Liver (tissue), 8 donors: ENCODE measurements at regions not wholly inside any gene's neighbourhood (a gene's known extent, or its start where the extent isn't known, plus 50 kb on each side); places are given as distances from the start of the nearest gene placed in this dataset.
A peak's percentile ranks its signal among the peaks of the same experiment; 100 is the strongest.
"Not testable (repeated sequence)": the region's sequence is repeated elsewhere in the genome, so short reads cannot be mapped to it uniquely, and the experiment has no call there.

Experiments
- DNase-seq: peaks from one replicate; pipeline ENCODE4 v3.0.0-alpha.2; 2017; ENCODE audit warnings: low spot score
- H3K27ac ChIP-seq, 2 donors: one replicate each; pipeline ENCODE4 v1.7.0; 2013; ENCODE audit warnings: inconsistent platforms in 2 of 2, low read length in 2 of 2, control low read depth in 1 of 2, low read depth in 1 of 2, mild to moderate bottlenecking in 1 of 2
- H3K27me3 ChIP-seq, 4 donors: one replicate each; pipeline versions ENCODE4 v1.6.1 to v1.7.0; 2013; ENCODE audit warnings: low read length in 3 of 4, inconsistent platforms in 1 of 4, mild to moderate bottlenecking in 1 of 4, moderate library complexity in 1 of 4; ENCODE audit not compliant: control insufficient read depth in 4 of 4, insufficient read depth in 4 of 4
- H3K36me3 ChIP-seq, 4 donors: one replicate each; pipeline versions ENCODE4 v1.6.1 to v1.7.0; 2013; ENCODE audit warnings: low read length in 3 of 4, mild to moderate bottlenecking in 3 of 4, low read depth in 1 of 4, moderate library complexity in 1 of 4; ENCODE audit not compliant: control insufficient read depth in 4 of 4, insufficient read depth in 3 of 4
- H3K4me1 ChIP-seq, 4 donors: one replicate each; pipeline versions ENCODE4 v1.6.1 to v1.7.0; 2013; ENCODE audit warnings: low read length in 3 of 4, mild to moderate bottlenecking in 3 of 4, moderate library complexity in 1 of 4; ENCODE audit not compliant: control insufficient read depth in 4 of 4, insufficient read depth in 4 of 4
- H3K4me3 ChIP-seq, 3 donors: one replicate each; pipeline versions ENCODE4 v1.6.1 to v1.7.0; 2013; ENCODE audit warnings: low read length in 3 of 3, control low read depth in 1 of 3, low read depth in 1 of 3, mild to moderate bottlenecking in 1 of 3
- H3K9ac ChIP-seq, 2 donors: one replicate each; pipeline ENCODE4 v1.7.0; 2013; ENCODE audit warnings: low read length in 2 of 2, mild to moderate bottlenecking in 2 of 2, moderate library complexity in 2 of 2, control low read depth in 1 of 2, low read depth in 1 of 2
- H3K9me3 ChIP-seq, 4 donors: one replicate each; pipeline versions ENCODE4 v1.6.1 to v1.7.0; 2013; ENCODE audit warnings: low read length in 3 of 4; ENCODE audit not compliant: control insufficient read depth in 4 of 4
- EGR1 ChIP-seq, 2 donors: IDR thresholded peaks; 2 replicates each; pipeline ENCODE4 v1.6.1; 2016 to 2018; ENCODE audit warnings: antibody characterized with exemption in 2 of 2, low read depth in 2 of 2
- FOXA1 ChIP-seq: IDR thresholded peaks from 2 replicates; pipeline ENCODE4 v1.6.1; 2016; ENCODE audit warnings: antibody characterized with exemption
- HNF4G ChIP-seq: IDR thresholded peaks from 2 replicates; pipeline ENCODE4 v1.6.1; 2016; ENCODE audit warnings: antibody characterized with exemption
- JUND ChIP-seq, 2 donors: IDR thresholded peaks; 2 replicates each; pipeline ENCODE4 v1.6.1; 2016; ENCODE audit warnings: antibody characterized with exemption in 2 of 2
- RXRA ChIP-seq, 2 donors: IDR thresholded peaks; 2 replicates each; pipeline ENCODE4 v1.6.1; 2017 to 2018; ENCODE audit warnings: antibody characterized with exemption in 2 of 2, mild to moderate bottlenecking in 1 of 2
- SP1 ChIP-seq: IDR thresholded peaks from 2 replicates; pipeline ENCODE4 v1.6.1; 2018; ENCODE audit warnings: antibody characterized with exemption, mild to moderate bottlenecking
- YY1 ChIP-seq: IDR thresholded peaks from 2 replicates; pipeline ENCODE4 v1.6.1; 2016; ENCODE audit warnings: antibody characterized with exemption, mild to moderate bottlenecking
- WGBS: extraction: QIAGEN DNeasy Blood & Tissue Kit; methylation state at CpG from one replicate; pipeline ENCODE4 v1.1.7; 2013; 5-methylcytosine and 5-hydroxymethylcytosine counted together
- TF ChIP-seq, protein P1 (sequence below): IDR thresholded peaks from 2 replicates; pipeline ENCODE4 v1.6.1; 2016; ENCODE audit warnings: antibody characterized with exemption
- TF ChIP-seq, protein P2 (sequence below): fragments of 150-350 bp; IDR thresholded peaks from 2 replicates; pipeline ENCODE4 v1.5.1; 2017; ENCODE audit warnings: improper control_type of control experiment, low read depth, low read length; ENCODE audit not compliant: missing input control
- TF ChIP-seq, protein P3 (sequence below): IDR thresholded peaks from 2 replicates; pipeline ENCODE4 v1.6.1; 2016; ENCODE audit warnings: antibody characterized with exemption
- TF ChIP-seq, protein P4 (sequence below): IDR thresholded peaks from 2 replicates; pipeline ENCODE4 v1.6.1; 2016; ENCODE audit warnings: antibody characterized with exemption
- donor health status: healthy.
- donor health status: healthy.
- donor health status: healthy.
- donor health status: healthy.
- donor health status: healthy.

GRCh38 chr10:113488186-113488585 is 64.7 kb upstream of the HABP2 start:
- no peaks in the 10 kb centered on the region for H3K9me3 ChIP-seq
- no peak for DNase-seq
- no peak overlapping the region for H3K9ac ChIP-seq
- no peaks in the 10 kb centered on the region for H3K4me1 ChIP-seq
- TF ChIP-seq, protein P1, sequence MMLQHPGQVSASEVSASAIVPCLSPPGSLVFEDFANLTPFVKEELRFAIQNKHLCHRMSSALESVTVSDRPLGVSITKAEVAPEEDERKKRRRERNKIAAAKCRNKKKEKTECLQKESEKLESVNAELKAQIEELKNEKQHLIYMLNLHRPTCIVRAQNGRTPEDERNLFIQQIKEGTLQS = no peak
- TF ChIP-seq RXRA (IDR thresholded peaks at IDR 0.05) (no peak), FOXA1 (no peak), YY1 (no peak), EGR1 (IDR thresholded peaks at IDR 0.05; ENCODE audit: low read depth in 2 of 2) (no peak)
- TF ChIP-seq, protein P2, sequence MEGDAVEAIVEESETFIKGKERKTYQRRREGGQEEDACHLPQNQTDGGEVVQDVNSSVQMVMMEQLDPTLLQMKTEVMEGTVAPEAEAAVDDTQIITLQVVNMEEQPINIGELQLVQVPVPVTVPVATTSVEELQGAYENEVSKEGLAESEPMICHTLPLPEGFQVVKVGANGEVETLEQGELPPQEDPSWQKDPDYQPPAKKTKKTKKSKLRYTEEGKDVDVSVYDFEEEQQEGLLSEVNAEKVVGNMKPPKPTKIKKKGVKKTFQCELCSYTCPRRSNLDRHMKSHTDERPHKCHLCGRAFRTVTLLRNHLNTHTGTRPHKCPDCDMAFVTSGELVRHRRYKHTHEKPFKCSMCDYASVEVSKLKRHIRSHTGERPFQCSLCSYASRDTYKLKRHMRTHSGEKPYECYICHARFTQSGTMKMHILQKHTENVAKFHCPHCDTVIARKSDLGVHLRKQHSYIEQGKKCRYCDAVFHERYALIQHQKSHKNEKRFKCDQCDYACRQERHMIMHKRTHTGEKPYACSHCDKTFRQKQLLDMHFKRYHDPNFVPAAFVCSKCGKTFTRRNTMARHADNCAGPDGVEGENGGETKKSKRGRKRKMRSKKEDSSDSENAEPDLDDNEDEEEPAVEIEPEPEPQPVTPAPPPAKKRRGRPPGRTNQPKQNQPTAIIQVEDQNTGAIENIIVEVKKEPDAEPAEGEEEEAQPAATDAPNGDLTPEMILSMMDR = no peak
- no peaks in the 10 kb centered on the region for H3K27me3 ChIP-seq
- H3K4me3 ChIP-seq = no peak overlapping the region
- H3K36me3 ChIP-seq = no peaks in the 10 kb centered on the region
- H3K27ac ChIP-seq = no peak overlapping the region

DNA sequence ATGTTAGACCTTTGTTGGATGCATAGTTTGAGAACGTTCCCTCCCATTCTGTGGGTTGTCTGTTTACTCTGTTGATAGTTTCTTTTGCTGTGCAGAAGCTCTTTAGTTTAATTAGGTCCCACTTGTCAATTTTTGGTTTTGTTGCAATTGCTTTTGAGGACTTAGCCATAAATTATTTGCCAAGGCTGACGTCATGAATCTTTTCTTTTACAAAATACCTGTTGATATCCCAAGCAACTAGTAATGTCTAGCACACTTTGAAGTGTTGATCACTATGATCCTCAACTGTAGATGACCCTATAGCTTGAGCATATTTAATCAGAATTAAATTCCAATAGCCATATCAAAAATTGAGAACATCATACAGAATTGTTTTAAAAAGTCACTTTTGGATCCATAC is 63.3 kb upstream of the HABP2 start:
- not testable (repeated sequence) for H3K36me3 ChIP-seq, H3K27ac ChIP-seq, H3K4me3 ChIP-seq, H3K9me3 ChIP-seq, DNase-seq, H3K9ac ChIP-seq, H3K27me3 ChIP-seq, H3K4me1 ChIP-seq
- WGBS = 78% methylated on average over 2 of the region's 2 CpGs

DNA sequence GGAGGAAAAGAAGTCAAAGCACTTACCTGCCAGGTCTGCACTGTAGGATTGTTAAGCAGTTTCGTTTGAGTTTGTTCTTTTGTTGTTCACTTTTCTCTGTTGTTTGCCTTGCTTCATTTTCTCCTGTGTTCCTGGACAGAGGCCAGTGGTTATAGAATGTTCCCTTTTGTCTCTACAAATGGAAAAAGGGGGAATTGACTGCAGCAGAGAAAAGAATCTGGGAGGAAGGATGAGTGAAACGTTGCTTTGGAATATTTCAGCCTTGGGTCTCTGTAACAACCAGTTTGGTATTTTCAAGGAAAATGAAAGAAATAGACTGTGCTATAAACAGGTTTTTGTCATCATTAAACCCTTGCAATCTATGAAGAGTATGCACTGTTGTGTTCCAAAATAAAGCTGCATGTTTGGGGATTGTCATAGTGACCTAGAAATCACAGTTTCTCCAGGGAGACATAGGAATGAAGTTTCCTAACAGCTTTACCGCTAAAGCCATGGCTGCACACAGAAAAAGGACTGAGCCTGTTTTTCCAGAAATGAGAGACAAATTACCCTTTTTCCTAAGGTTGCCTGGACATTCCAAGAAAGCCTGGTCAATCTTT is 60.8 kb upstream of the HABP2 start:
- no peaks in the 10 kb centered on the region for H3K4me1 ChIP-seq
- TF ChIP-seq SP1 (no peak), JUND (IDR thresholded peaks at IDR 0.05) (no peak)
- TF ChIP-seq, protein P3, sequence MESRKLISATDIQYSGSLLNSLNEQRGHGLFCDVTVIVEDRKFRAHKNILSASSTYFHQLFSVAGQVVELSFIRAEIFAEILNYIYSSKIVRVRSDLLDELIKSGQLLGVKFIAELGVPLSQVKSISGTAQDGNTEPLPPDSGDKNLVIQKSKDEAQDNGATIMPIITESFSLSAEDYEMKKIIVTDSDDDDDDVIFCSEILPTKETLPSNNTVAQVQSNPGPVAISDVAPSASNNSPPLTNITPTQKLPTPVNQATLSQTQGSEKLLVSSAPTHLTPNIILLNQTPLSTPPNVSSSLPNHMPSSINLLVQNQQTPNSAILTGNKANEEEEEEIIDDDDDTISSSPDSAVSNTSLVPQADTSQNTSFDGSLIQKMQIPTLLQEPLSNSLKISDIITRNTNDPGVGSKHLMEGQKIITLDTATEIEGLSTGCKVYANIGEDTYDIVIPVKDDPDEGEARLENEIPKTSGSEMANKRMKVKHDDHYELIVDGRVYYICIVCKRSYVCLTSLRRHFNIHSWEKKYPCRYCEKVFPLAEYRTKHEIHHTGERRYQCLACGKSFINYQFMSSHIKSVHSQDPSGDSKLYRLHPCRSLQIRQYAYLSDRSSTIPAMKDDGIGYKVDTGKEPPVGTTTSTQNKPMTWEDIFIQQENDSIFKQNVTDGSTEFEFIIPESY = no peak
- H3K27me3 ChIP-seq = no peaks in the 10 kb centered on the region
- H3K9ac ChIP-seq = peak overlapping the region in 1 of 2 donors; percentile 32
- H3K27ac ChIP-seq = no peak overlapping the region
- 54% methylated on average over 3 of the region's 3 CpGs for WGBS
- no peak overlapping the region for H3K4me3 ChIP-seq
- H3K9me3 ChIP-seq = no peaks in the 10 kb centered on the region
- H3K36me3 ChIP-seq = no peaks in the 10 kb centered on the region
- no peak for DNase-seq

- no peaks in the 10 kb centered on the region for H3K36me3 ChIP-seq
- H3K4me3 ChIP-seq = no peak overlapping the region
- TF ChIP-seq HNF4G = no peak
- no peak for TF ChIP-seq RXRA (IDR thresholded peaks at IDR 0.05)
- TF ChIP-seq, protein P4, sequence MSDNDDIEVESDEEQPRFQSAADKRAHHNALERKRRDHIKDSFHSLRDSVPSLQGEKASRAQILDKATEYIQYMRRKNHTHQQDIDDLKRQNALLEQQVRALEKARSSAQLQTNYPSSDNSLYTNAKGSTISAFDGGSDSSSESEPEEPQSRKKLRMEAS = no peak
- no peak for TF ChIP-seq JUND (IDR thresholded peaks at IDR 0.05)
- peaks cover 0 to 2% (median 0%) of the 10 kb centered on the region in 4 donors for H3K4me1 ChIP-seq
- no peak overlapping the region for H3K9ac ChIP-seq
- H3K9me3 ChIP-seq = no peaks in the 10 kb centered on the region
- no peak for DNase-seq
- WGBS = 90% methylated on average over 4 of the region's 4 CpGs
- H3K27me3 ChIP-seq = no peaks in the 10 kb centered on the region
- no peak overlapping the region for H3K27ac ChIP-seq
Observed at GRCh38 chr10:113493195-113493594, 59.7 kb upstream of the HABP2 start.
